ENCODE measurements at regions not wholly inside any gene's neighbourhood (a gene's known extent, or its start where the extent isn't known, plus 50 kb on each side); places are given as distances from the start of the nearest gene placed in this dataset.
"Not testable (repeated sequence)": the region's sequence is repeated elsewhere in the genome, so short reads cannot be mapped to it uniquely, and the experiment has no call there.

DNA sequence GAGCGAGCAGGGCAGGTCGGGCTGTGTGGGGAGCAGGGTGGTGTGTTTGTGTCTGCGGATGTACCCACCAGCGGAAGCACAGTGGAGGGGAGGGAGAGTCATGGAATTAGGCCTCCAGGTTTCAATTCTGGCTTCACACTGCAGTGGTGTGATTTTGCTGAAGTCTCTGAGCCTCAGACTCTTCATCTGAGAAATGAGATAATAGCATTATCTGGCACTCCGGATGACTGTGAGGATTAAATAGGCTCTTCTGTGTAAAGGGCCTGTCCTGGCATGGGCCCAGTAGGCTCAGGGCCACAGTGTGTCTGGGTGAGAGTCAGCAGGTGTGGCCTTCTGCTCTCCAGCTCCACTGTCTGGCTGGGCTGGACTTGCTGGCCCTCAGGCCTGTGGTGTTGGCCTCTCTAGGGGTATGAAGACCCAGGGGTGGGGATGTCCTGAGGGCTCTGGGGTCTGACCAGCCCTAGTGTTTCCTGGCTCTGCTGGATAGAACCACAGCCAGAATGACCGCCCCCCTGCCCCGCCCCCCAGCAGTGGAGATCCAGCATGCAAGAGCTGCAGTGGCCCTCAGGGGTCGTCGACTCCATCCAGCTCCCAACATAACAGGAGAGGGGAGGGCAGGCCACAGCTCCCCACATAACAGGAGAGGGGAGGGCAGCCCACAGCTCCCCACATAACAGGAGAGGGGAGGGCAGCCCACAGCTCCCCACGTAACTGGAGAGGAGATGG lies 178.6 kb downstream of the RPS24 start:
- DNase-seq: peak; percentile 54

DNA sequence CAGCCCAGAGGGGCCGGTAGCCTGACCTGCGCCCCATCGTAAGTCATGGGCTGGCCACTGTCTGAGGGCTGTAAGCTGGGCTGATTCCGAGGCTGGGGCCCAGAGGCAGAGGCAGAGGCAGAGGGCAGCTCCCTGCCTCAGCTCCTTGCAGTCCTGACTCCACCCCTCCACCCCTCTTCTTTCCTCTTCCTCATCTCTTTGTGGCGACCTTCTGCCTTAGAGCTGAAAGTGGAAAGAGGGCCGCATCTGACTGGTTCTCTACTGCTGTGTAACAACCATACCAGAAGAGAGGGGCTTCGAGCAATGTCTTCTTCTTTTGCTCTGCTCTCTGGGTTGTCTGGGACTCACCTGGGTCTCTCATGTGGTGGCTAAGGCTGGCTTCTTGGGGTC lies 179.1 kb downstream of the RPS24 start:
- DNase-seq: no peak

DNA sequence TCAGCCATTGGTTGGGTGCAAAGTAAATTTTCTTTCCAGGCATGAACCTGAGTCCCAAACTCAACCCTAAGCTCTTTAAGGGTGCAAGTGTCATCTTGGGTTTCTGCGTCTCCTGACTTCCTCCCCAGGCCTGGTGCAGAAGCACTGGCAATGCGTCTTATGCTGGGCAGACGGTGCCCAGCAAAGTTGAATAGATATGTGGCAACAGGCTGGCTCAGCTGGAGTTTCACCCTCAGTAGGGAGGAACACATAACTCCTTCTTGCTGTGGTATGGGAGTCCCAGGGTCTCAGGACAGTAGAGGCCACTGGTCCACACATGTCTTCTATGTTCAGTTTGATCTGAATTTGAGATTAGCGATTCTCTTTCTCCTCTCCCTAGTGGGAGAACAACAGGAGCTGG lies 181.3 kb downstream of the RPS24 start:
- DNase-seq: no peak

DNA sequence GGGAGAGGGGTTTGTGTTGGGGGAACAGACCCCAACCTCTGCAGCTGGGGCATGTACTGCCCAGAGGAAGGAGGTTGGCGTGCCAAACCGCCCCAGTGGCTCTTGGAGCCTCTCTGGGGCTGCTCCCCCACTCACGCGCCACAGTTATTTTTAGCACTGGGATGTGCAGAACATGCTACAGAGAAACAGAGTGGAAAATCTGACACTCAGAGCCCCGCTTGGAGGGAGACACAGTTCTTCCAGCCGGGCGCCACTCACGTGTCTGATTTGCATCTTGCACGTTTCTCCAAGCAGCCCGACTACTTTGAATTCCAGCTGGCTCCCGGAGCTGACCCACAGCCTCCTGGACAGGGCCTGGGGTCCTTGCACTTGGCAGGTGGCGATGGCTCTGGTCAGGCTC lies 182.0 kb downstream of the RPS24 start:
- DNase-seq: no peak

DNA sequence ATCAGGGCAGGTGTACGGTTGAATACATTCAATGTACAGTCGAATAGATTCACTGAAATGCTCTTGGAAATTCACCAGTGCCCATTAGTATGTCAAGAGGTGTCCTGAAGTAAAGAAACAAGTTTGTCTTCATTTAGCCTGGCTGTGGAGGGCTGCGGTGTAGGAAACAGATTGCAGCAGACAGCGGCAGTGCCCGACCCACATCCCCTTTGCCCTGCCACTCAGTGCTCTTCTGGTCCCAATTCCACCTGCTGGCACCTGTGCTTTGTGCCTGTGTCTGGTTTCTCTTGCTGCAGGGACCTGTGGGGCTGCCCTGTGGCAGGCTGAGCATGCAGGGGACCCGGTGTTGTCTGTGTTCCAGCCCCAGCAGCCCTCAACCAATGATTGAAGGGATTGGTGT lies 183.7 kb downstream of the RPS24 start:
- no peak for DNase-seq

DNA sequence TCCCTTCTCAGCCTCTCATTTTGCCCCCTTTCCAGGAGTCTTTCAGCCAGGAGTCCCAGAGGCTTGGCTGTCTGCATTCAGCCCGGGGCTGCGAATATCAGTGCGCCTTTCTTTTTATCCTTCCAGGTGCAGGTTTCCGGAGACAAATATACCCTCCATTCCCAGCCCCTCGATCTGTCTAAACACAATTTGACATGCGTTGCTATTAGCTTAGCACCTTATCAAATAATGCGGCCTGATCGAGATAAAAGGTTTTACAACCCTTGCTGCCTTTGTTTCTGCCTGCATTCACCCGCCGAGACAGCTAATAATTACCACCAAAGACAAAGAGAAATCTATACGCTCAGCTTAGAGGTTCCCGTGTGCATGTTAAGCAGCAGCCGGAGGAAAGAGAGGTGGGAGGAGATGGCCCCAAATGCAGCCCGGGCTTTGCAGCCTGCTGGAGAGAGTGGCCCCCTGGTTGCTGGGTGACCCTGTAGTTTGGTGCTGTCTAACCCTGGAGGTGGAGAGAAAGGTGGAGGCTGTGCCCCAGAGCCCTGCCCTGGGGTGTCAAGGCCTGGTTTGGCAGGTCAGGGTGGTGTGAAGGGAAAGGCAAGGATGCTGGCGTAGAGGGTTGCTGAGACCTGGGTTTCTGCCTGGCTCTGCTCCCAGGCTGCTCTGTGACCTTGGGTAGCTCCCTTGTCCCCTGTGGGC lies 185.3 kb downstream of the RPS24 start:
- peak; percentile 87 for DNase-seq

DNA sequence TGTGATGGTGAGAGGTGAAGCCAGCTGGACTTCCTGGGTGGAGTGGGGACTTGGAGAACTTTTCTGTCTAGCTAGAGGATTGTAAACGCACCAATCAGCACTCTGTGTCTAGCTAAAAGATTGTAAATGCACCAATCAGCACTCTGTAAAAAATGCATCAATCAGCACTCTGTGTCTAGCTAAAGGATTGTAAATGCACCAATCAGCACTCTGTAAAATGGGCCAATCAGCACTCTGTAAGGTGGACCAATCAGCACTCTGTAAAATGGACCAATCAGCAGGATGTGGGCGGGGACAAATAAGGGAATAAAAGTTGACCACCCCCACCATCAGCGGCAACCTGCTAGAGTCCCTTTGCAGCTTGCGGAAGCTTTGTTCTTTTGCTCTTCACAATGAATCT lies 185.9 kb downstream of the RPS24 start:
- DNase-seq: not testable (repeated sequence)

DNA sequence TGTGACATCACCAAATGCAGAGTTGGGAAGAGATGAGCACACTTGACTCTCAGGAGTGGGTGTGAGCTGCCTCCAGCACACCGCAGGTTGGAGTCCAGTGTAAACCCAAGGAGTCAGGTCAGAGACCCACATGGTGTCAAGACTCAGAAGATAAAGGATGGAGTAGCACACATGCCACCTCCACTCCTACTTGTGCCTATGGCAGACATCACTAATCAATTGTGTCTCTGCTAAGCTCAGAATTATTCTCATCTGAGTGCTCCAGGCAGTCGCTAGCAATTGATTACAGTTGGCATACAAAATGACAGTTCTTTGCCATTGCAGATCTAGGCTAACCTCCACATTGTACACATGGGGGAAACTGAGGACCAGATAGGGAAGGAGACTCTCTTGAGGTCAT lies 187.1 kb downstream of the RPS24 start:
- DNase-seq: no peak

DNA sequence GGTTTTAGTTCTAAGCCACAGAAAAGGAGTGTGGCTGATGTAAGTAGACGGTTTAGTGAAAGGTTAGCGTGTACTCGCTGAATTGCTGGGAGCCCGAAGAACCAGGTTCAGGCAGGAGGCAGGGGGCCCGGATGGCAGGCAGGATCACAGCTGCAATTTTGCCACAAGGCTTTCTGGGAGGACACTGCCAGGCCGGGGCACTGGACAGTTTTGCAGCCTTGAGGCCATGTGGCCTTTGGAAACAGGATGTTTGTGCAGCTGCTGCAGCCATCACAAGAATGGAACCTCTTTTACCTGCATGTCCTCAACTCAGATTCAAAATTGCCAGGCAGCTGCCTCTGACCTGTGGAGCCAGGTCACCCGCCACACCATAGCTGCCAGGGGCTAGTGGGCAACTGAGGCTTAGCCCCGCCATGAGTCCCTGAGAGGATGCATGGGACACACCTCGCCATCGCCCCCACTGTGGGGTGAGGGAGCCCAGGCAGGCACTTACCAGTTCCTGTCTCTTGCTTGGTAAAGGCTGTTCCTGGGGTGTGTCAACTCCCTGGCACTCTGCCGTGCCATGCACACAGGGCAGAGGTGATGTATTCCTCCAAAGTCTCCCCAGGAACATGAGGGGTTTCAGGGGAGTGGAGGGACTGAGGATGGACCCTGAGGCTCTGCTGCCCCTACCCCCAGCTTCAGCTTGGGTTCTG lies 188.6 kb downstream of the RPS24 start:
- DNase-seq: peak; percentile 33

DNA sequence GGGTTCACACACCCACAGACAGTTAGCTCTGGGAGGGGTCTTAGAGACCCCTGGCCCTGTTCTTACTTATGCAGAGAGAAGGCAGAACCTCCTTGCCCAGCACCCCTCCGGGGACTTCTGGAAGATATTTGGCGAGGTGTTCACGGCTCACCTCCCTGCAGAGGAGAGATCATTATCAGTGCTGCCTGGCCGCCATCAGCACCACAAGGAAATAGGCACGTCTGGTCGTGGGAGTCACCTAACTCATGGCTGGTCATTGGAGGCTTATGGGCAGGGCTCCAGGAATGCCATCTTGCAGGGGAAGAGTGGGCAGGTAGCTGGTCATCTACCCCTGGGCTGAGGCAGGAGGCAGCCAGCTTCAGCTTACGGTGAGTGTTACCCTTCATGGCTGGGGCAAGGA lies 189.4 kb downstream of the RPS24 start:
- DNase-seq: no peak

DNA sequence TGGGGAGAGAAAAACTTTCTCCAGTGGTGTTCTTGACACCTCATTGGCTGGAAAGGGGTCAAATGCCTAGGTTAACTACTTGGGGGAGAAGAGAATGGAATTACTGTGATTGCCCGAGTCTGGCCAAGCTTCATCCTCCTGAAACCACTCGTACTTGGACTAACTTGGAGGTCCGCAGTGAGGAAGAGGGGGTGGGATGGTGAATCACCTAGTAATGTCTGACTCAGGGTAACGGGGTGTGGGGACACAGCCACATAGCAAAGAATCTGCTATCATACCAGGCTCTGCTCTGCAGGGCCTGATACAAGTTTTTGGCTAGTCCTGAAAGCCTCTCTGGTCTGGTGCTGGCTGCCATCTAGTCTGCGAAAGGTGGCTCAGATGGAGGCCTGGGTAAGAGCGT lies 190.9 kb downstream of the RPS24 start:
- no peak for DNase-seq

DNA sequence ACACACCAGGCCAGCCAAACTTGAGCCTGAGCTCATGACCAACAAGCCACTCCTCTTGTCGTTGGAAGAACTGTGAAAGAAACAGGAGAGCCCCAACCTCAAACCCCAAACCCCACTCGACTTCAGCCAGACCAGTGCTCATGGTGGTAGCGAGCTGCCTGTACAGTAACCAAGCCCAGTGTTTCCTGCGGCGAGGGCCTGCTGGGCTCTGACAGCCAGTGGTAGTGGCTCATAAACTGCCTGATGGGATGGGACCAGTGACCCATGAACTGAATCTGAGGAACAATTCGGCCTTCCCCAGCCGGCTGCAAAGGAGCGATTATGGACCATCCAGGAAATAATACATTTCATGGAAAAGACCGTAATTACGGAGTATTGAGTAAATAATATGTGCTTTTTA lies 191.9 kb downstream of the RPS24 start:
- no peak for DNase-seq

DNA sequence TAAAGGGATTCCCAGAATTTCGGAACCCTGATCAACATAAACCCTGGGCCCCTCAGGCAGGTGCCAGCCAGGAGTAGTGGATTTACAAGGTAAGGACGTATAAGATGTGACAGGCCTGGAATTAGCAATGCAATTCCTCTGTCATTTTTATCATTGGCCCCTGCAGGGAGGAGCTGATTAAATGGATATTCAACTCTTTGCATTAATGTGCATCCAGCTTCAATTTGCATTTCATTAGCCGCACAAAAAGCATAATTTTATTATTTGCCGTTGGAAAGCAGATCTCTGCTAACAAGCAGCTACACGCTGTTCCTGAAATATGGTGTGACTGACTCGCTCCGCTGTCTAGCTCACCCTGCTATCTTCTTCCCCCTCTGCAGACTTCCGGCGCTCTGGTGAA lies 195.8 kb downstream of the RPS24 start:
- no peak for DNase-seq

DNA sequence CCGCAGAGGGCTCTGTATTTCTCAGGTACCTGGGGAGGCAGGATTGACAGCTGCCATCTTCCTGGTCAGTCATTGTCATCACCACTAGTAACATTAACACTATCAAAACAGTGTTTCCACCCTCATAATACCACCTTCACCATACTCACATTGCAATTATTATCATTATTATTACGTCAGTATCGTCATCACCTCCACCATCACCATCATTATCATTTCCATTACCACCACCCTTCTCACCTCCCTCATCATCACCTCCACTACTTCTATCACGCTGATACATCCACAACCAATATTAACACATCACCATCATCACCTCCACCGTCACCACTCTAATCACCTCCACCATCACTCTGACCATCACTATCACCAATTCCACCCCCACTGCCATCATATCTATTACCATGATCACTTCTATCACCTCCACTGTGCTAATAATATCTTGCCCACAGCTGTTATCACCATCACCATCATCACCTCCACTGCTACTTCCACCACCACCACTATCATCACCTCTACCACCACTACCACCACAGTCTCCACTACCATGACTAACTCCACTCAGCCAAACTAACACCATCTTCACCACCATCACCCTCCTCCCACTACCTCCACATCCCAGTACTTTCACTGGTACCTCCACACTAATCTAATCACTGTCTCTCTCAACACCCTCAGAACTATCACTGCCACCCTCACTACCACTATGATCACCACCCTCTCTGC lies 196.4 kb downstream of the RPS24 start:
- no peak for DNase-seq

DNA sequence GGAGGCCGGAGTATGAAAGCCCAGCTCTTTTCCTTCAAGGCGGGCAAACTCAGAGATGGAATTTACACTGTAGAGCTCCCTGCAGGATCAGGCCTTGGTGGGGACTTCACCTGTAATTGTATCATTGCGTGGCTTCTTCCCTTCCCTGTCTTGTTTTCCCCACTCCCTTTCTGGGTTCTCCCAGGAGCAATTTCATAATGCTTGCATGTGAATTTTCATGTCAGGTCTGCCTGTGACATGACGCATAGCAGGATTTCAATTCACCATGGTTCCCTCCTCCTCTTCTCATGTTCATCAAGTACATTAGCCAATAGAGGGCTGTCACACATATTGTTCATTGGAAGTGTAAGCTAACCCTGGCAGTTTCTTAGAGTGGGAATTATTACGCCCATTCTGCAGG lies 197.7 kb downstream of the RPS24 start:
- no peak for DNase-seq

DNA sequence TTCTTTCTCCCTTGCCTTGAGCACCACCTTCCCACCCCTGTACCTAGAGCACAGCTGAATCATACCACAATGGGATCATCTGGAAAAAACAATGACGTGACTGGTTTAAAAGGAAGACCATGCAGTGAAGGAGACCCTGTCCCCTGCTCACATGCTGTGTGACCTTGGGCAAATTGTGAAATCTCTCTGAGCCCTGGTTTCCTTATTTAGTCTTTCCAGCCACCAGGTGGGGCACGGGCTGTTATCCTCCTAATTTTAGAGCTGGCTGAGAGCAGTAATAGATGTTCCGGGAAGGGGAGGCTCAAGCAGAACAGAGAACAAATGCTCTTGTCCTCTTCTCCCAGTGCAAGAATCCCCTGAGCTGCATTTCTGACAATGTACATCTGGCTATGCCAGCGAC lies 198.3 kb downstream of the RPS24 start:
- DNase-seq: no peak

DNA sequence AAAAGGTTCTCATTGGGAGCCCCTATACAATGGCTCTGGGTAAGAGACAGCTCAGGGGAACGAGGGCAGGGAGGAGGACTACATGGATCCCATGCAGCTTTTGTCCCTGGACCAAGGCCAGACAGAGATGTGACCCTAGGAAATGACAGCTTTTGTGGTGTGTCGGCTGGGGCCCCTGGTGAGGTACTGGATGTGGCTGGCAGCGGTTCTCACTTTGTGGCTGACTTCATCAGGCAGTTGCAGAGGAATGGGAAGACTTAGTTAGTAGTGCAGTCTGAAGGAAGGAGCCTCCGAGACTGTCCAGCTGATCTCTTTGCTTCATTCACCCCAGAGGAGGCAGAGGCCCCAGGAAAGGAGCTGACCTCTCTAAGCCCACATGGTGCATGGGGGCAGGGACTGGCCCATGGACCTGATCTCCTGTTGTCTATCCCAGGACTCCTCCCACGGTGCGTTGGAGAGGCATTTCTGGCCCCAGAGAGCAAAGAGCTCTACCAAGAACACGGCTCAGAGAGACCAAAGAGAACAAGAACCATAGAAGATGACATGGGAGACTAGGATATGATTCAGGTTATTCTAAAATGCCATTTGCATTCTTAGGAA lies 202.9 kb downstream of the RPS24 start:
- DNase-seq: no peak

DNA sequence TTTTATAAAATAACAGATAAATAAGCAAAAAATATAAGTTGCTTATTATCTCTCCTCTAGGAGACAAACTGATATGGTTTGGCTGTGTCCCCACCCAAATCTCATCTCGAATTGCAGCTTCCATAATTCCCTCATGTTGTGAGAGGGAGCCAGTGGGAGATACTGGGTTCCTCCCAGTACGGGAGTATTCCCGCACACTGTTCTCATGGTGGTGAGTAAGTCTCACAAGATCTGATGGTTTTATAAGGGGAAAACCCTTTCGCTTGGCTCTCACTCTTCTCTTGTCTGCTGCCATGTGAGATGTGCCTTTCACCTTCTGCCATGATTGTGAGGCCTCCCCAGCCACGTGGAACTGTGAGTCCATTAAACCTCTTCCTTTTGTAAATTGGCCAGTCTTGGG lies 204.3 kb downstream of the RPS24 start:
- not testable (repeated sequence) for DNase-seq

DNA sequence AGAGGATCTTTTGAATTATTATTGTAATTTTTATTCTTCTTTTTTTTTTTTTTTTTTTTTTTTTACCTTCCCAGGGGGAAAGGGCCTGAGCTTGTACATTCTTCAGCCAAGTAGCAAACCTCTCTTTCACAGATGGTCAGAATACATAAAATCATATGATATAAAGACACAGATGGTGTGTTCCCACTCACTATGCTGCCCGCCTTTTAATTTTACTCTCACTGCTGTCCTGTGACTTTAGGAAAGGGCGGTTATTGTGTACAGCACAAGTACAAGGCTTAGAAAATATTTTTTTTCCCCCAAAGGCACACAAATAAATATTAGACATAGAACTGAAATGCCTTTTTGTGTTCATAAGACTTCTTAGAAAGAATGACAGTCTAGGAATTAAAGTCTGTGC lies 213.6 kb downstream of the RPS24 start:
- no peak for DNase-seq

DNA sequence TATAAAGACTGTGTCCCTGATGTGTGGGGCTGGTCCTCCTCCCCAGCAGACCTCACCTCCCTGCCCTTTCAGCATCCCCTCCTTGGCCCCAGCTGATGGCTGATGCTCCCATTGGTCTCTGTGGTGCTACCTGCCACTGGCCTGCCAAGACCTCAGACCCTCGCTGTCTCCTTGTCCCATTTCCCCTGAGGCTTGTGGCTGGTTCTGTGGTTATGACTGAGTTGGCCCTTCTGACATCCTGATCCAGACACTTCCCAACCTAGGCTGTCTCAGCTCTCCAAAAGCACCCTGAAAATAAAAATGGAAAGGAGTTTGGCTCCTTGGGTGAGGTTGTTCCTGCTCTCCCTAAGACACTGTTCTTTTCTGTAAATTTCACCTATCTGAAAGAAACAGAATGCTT lies 214.2 kb downstream of the RPS24 start:
- no peak for DNase-seq

DNA sequence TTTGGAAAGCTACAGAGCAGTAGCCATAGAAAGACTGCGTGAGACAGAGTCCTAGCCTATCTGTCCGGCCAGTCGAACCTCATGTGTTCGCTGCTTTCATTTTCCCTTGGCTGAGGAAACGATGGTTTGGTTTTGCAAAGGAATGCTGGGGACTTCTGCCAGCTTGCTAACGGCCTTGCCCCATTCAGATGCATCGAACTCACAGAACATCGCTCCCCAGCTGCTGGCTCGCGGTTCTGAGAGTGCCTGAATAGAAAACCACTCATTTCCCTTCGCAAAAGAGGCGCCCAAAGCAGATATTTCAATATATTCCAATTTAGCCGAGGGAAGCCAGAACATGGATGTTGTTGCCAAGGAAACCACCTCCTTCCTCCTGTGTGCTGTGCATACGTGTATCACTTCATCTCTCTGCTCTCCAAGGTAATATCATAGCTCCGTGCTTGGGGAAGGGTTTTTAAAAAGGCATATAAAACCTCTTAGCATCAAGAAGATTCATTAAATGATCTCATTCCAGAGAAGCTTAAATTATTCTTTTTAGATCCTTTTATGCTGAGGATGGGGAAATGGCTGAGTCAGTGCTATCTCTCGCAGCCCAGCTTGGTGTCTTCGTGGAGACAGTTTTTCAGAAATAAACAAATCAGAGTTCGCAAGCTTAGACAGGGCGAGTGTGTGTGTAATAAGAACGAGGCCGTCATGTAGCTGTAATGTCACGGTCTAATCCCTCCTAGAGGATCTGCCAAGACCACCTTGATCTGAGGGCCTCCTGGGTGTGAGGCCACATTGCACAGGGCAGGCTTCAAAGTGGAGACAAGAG lies 215.2 kb downstream of the RPS24 start:
- no peak for DNase-seq

DNA sequence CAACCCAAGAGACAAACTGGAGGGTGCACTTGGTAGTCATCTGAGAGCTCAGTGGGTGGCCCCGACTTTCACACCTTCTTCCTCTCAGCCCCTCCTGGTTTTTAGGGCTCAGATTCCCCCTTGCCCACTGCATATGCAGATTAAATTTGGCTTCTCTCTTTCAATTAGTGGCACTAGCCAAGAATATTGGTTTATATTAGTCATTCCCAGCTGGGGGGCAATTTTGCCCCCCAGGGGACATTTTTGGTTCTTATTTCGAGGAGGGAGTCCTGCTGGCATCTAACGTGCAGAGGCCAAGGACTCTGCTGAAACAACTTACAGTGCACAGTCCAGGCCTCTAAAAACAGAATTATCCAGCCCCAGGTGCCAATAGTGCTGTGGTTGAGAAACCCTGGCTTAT lies 216.0 kb downstream of the RPS24 start:
- no peak for DNase-seq

Measured in NCI-H774 (cell line).